Peyer's patch (tissue), 4 donors: ENCODE measurements at regions not wholly inside any gene's neighbourhood (a gene's known extent, or its start where the extent isn't known, plus 50 kb on each side); places are given as distances from the start of the nearest gene placed in this dataset.

Experiments
- CTCF ChIP-seq, 6 experiments: fragments of 450-650 bp in 4 of 6; fragments of 200-600 bp in 2 of 6; sonication (generic) in 1 of 6; IDR thresholded peaks; one replicate each; pipeline ENCODE4 v1.5.1; 2017 to 2019; ENCODE audit warnings: antibody characterized with exemption in 6 of 6, mild to moderate bottlenecking in 3 of 6, moderate library complexity in 1 of 6
- POLR2A ChIP-seq, 2 donors: fragments of 450-650 bp; IDR thresholded peaks; one replicate each; pipeline ENCODE4 v1.5.1; 2017; ENCODE audit warnings: antibody characterized with exemption in 2 of 2, mild to moderate bottlenecking in 2 of 2, moderate library complexity in 2 of 2

- TF ChIP-seq CTCF (IDR thresholded peaks at IDR 0.05) = no peak
- TF ChIP-seq POLR2A (IDR thresholded peaks at IDR 0.05) = no peak
Measured at GRCh38 chr2:101563849-101564248, 88.9 kb upstream of the RFX8 start.
